SW480 (cell line): ENCODE measurements at regions not wholly inside any gene's neighbourhood (a gene's known extent, or its start where the extent isn't known, plus 50 kb on each side); places are given as distances from the start of the nearest gene placed in this dataset.
"Not testable (repeated sequence)": the region's sequence is repeated elsewhere in the genome, so short reads cannot be mapped to it uniquely, and the experiment has no call there.

Experiments
- DNase-seq: peaks from one replicate; pipeline ENCODE4 v3.0.0-alpha.2; 2016; ENCODE audit warnings: low spot score

GRCh38 chr6:21918666-21919065, 325.1 kb downstream of the SOX4 start:
- DNase-seq: no peak

GRCh38 chr6:21922086-21922485, 328.5 kb downstream of the SOX4 start:
- no peak for DNase-seq

- no peak for DNase-seq
These were observed 330.5 kb downstream of the SOX4 start for GRCh38 chr6:21924002-21924401.

- DNase-seq: no peak
These were observed 335.3 kb downstream of the SOX4 start for GRCh38 chr6:21928827-21929226.

GRCh38 chr6:21931641-21932335, 338.2 kb downstream of the SOX4 start:
- no peak for DNase-seq

- DNase-seq: no peak
These were observed 339.8 kb downstream of the SOX4 start for GRCh38 chr6:21933351-21933750.

GRCh38 chr6:21935142-21935541, 341.6 kb downstream of the SOX4 start:
- DNase-seq: no peak

- DNase-seq: no peak
These were observed 342.0 kb downstream of the SOX4 start for GRCh38 chr6:21935561-21936028.

GRCh38 chr6:21937466-21937865, 343.9 kb downstream of the SOX4 start:
- no peak for DNase-seq

GRCh38 chr6:21939066-21939465, 345.5 kb downstream of the SOX4 start:
- DNase-seq: not testable (repeated sequence)

GRCh38 chr6:21941926-21942325, 348.4 kb downstream of the SOX4 start:
- DNase-seq: no peak

- DNase-seq: no peak
These were observed 349.3 kb downstream of the SOX4 start for GRCh38 chr6:21942897-21943296.

- DNase-seq: no peak
These were observed 350.5 kb downstream of the PRL start for GRCh38 chr6:21946298-21946783.

- DNase-seq: not testable (repeated sequence)
These were observed 349.6 kb downstream of the PRL start for GRCh38 chr6:21947227-21947626.

- DNase-seq: no peak
These were observed 349.0 kb downstream of the PRL start for GRCh38 chr6:21947731-21948386.

GRCh38 chr6:21949211-21949801, 347.5 kb downstream of the PRL start:
- peak; percentile 22 for DNase-seq

- DNase-seq: no peak
These were observed 344.5 kb downstream of the PRL start for GRCh38 chr6:21952367-21952766.

- peak; percentile 72 for DNase-seq
These were observed 342.7 kb downstream of the PRL start for GRCh38 chr6:21953831-21954801.

GRCh38 chr6:21955053-21955595, 341.7 kb downstream of the PRL start:
- DNase-seq: no peak

- DNase-seq: no peak
These were observed 340.9 kb downstream of the PRL start for GRCh38 chr6:21955951-21956350.

GRCh38 chr6:21958428-21958827, 338.4 kb downstream of the PRL start:
- DNase-seq: no peak

- no peak for DNase-seq
These were observed 335.6 kb downstream of the PRL start for GRCh38 chr6:21961226-21961625.
